ENCODE measurements at regions not wholly inside any gene's neighbourhood (a gene's known extent, or its start where the extent isn't known, plus 50 kb on each side); places are given as distances from the start of the nearest gene placed in this dataset.

DNA sequence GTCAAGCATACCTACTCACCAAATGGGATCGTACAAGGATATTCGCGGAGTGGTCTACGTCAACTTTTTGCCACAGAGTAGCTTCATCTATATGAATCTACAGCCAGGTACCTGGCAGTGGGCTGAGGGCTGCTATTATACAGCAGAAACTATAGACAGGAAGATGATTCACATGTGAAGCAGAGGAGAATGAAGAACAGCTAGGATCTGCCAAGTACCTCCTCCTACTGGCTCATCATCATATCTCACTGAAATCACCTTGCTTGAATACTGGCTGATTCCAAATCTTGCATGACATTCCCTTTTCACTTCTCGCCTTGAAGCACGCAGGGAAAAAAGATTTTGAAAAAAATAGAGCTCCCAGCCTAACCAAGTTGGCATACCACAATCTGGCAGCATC, 488.7 kb upstream of the NRSN1 start:
- Histone ChIP-seq H2AFZ (ENCODE audit: low read depth, low read length) (no peak overlapping the region), H3F3A (ENCODE audit: insufficient read depth, low read length, poor library complexity, severe bottlenecking) (no peaks in the 10 kb centered on the region), H3K27ac (ENCODE audit: low read length) (no peak overlapping the region), H3K4me3 (ENCODE audit: low read length) (no peak overlapping the region), H3K9me2 (ENCODE audit: insufficient read depth, low read length) (no peaks in the 10 kb centered on the region), H3K27me3 (ENCODE audit: insufficient read depth, low read depth, low read length) (no peaks in the 10 kb centered on the region), H4K20me1 (ENCODE audit: insufficient read depth) (no peaks in the 10 kb centered on the region), H3K79me2 (replicated peaks; ENCODE audit: insufficient read depth, low read length) (no peaks in the 10 kb centered on the region), H3K4me2 (ENCODE audit: low read length) (no peak overlapping the region), H3K9me3 (ENCODE audit: low read length) (no peaks in the 10 kb centered on the region), H3K36me3 (ENCODE audit: insufficient read depth, low read length) (no peaks in the 10 kb centered on the region), H3K9ac (ENCODE audit: low read length) (no peak overlapping the region)
- TF ChIP-seq EP300 (conservative IDR thresholded peaks at IDR 0.05; ENCODE audit: poor library complexity, severe bottlenecking) (no peak), SMC3 (conservative IDR thresholded peaks at IDR 0.05; ENCODE audit: poor library complexity) (no peak), MXI1 (conservative IDR thresholded peaks at IDR 0.05; ENCODE audit: poor library complexity, severe bottlenecking) (no peak), POLR2AphosphoS5 (IDR thresholded peaks at IDR 0.05) (no peak), RAD21 (conservative IDR thresholded peaks at IDR 0.05) (no peak), EZH2 (IDR thresholded peaks at IDR 0.05; ENCODE audit: borderline replicate concordance, insufficient read depth, low read length, poor library complexity, severe bottlenecking) (no peak), TAF1 (IDR thresholded peaks at IDR 0.05; ENCODE audit: low read depth) (no peak)
- TF ChIP-seq, protein P1, sequence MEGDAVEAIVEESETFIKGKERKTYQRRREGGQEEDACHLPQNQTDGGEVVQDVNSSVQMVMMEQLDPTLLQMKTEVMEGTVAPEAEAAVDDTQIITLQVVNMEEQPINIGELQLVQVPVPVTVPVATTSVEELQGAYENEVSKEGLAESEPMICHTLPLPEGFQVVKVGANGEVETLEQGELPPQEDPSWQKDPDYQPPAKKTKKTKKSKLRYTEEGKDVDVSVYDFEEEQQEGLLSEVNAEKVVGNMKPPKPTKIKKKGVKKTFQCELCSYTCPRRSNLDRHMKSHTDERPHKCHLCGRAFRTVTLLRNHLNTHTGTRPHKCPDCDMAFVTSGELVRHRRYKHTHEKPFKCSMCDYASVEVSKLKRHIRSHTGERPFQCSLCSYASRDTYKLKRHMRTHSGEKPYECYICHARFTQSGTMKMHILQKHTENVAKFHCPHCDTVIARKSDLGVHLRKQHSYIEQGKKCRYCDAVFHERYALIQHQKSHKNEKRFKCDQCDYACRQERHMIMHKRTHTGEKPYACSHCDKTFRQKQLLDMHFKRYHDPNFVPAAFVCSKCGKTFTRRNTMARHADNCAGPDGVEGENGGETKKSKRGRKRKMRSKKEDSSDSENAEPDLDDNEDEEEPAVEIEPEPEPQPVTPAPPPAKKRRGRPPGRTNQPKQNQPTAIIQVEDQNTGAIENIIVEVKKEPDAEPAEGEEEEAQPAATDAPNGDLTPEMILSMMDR (IDR thresholded peaks at IDR 0.05; ENCODE audit: poor library complexity, severe bottlenecking), result no peak
- TF ChIP-seq, protein P2, sequence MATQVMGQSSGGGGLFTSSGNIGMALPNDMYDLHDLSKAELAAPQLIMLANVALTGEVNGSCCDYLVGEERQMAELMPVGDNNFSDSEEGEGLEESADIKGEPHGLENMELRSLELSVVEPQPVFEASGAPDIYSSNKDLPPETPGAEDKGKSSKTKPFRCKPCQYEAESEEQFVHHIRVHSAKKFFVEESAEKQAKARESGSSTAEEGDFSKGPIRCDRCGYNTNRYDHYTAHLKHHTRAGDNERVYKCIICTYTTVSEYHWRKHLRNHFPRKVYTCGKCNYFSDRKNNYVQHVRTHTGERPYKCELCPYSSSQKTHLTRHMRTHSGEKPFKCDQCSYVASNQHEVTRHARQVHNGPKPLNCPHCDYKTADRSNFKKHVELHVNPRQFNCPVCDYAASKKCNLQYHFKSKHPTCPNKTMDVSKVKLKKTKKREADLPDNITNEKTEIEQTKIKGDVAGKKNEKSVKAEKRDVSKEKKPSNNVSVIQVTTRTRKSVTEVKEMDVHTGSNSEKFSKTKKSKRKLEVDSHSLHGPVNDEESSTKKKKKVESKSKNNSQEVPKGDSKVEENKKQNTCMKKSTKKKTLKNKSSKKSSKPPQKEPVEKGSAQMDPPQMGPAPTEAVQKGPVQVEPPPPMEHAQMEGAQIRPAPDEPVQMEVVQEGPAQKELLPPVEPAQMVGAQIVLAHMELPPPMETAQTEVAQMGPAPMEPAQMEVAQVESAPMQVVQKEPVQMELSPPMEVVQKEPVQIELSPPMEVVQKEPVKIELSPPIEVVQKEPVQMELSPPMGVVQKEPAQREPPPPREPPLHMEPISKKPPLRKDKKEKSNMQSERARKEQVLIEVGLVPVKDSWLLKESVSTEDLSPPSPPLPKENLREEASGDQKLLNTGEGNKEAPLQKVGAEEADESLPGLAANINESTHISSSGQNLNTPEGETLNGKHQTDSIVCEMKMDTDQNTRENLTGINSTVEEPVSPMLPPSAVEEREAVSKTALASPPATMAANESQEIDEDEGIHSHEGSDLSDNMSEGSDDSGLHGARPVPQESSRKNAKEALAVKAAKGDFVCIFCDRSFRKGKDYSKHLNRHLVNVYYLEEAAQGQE (IDR thresholded peaks at IDR 0.05; ENCODE audit: borderline replicate concordance), result no peak

DNA sequence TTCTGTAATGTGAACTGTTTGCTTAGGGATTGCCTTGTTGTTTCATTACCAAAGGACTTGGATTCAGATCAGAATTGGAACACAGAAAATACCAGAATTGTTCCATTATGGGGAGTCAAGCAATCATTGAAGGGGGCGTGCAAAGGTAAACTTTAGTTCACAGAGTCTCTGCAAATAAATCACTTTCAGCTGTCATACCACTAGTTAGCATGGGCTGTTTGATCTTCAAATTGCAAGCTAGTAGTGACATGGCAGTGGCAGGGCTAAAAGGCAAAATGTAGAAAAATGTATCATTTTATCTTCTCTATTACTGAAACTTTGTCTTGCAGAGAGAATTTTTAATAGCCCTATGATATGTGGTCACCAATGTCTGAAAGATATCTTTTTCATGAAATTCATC, 483.2 kb upstream of the NRSN1 start:
- no peak overlapping the region for H2AFZ ChIP-seq (ENCODE audit: low read depth, low read length)
- no peaks in the 10 kb centered on the region for H3K9me3 ChIP-seq (ENCODE audit: low read length)
- H3K27me3 ChIP-seq (ENCODE audit: insufficient read depth, low read depth, low read length), result no peaks in the 10 kb centered on the region
- H3K4me3 ChIP-seq (ENCODE audit: low read length), result no peak overlapping the region
- TF ChIP-seq POLR2AphosphoS5 (IDR thresholded peaks at IDR 0.05), result peak; percentile 54
- peak; percentile 65 for TF ChIP-seq EP300 (conservative IDR thresholded peaks at IDR 0.05; ENCODE audit: poor library complexity, severe bottlenecking)
- no peak for TF ChIP-seq RAD21 (conservative IDR thresholded peaks at IDR 0.05)
- no peaks in the 10 kb centered on the region for H3F3A ChIP-seq (ENCODE audit: insufficient read depth, low read length, poor library complexity, severe bottlenecking)
- H3K36me3 ChIP-seq (ENCODE audit: insufficient read depth, low read length), result no peaks in the 10 kb centered on the region
- no peaks in the 10 kb centered on the region for H3K9me2 ChIP-seq (ENCODE audit: insufficient read depth, low read length)
- H4K20me1 ChIP-seq (ENCODE audit: insufficient read depth), result no peaks in the 10 kb centered on the region
- H3K27ac ChIP-seq (ENCODE audit: low read length), result no peak overlapping the region
- H3K79me2 ChIP-seq (replicated peaks; ENCODE audit: insufficient read depth, low read length), result no peaks in the 10 kb centered on the region
- H3K9ac ChIP-seq (ENCODE audit: low read length), result no peak overlapping the region
- H3K4me2 ChIP-seq (ENCODE audit: low read length), result no peak overlapping the region

DNA sequence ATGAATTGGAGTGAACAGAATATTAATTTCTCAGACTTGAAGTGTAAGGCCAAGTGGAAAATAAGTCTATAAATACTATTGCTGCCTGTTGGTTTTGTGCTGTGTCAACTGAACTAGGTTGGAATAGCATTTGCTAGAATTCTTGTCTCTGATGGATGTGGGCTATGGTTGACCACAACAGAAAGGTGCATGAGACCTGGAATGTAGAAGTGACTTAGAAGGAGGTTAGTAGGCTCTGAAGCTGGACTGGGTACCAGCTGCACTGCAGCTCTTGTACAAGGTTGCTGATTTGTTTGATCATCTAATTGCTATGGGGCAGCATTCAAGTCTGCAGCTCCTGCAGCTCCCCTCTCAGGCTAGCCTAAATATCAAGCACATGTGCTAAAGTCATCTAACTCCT, 479.0 kb upstream of the NRSN1 start:
- H3K4me3 ChIP-seq (ENCODE audit: low read length), result no peak overlapping the region

More for the DNA sequence above, 479.0 kb upstream of the NRSN1 start:
- no peaks in the 10 kb centered on the region for H3K79me2 ChIP-seq (replicated peaks; ENCODE audit: insufficient read depth, low read length)
- no peak overlapping the region for H3K27ac ChIP-seq (ENCODE audit: low read length)
- no peaks in the 10 kb centered on the region for H3K27me3 ChIP-seq (ENCODE audit: insufficient read depth, low read depth, low read length)
- no peak overlapping the region for H3K4me2 ChIP-seq (ENCODE audit: low read length)
- no peaks in the 10 kb centered on the region for H4K20me1 ChIP-seq (ENCODE audit: insufficient read depth)
- TF ChIP-seq, protein P1 (IDR thresholded peaks at IDR 0.05; ENCODE audit: poor library complexity, severe bottlenecking), result no peak
- no peaks in the 10 kb centered on the region for H3F3A ChIP-seq (ENCODE audit: insufficient read depth, low read length, poor library complexity, severe bottlenecking)
- no peak overlapping the region for H3K9ac ChIP-seq (ENCODE audit: low read length)
- no peaks in the 10 kb centered on the region for H3K9me2 ChIP-seq (ENCODE audit: insufficient read depth, low read length)
- H3K36me3 ChIP-seq (ENCODE audit: insufficient read depth, low read length), result no peaks in the 10 kb centered on the region
- no peaks in the 10 kb centered on the region for H3K9me3 ChIP-seq (ENCODE audit: low read length)
- H2AFZ ChIP-seq (ENCODE audit: low read depth, low read length), result no peak overlapping the region

Data from neural cell (in vitro differentiated cells).